ENCODE measurements at regions not wholly inside any gene's neighbourhood (a gene's known extent, or its start where the extent isn't known, plus 50 kb on each side); places are given as distances from the start of the nearest gene placed in this dataset.

DNA sequence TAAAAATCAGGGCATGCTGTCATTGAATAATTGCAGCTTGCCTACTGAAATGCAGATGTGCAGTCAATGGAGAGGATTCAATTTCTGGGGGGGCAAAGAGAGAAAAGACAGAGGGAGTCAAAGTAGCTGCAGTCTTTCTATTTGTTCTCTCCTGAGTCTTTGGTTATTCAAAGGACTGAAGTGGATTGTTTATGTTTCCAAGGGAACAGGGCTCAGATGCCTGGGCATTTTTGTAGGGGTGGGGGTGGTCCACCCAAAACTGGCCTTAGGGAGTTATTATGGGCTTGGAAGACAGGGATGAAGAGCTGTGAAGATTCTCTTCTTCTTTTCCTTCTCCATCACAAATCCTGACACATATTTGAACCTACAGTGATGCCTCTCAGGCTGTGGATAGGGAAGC, 408.8 kb upstream of the DAB1 start:
- H3K4me3 Mint-ChIP-seq, result no peak overlapping the region
- ATAC-seq (replicated peaks; ENCODE audit: extremely low read depth, poor library complexity, severe bottlenecking), result no peak
- no peak overlapping the region for H3K27ac Mint-ChIP-seq (ENCODE audit: low read depth)
- peaks cover 10% of the 10 kb centered on the region for H3K9me3 Mint-ChIP-seq
- DNase-seq (ENCODE audit: low spot score in 2 of 2), result no peak
- no peaks in the 10 kb centered on the region for H3K36me3 Mint-ChIP-seq (ENCODE audit: insufficient read depth)
- H3K4me1 Mint-ChIP-seq, result no peaks in the 10 kb centered on the region
- H3K27me3 Mint-ChIP-seq, result peaks cover 14% of the 10 kb centered on the region

- DNase-seq (ENCODE audit: low spot score in 2 of 2), result no peak
- H3K4me1 Mint-ChIP-seq, result no peaks in the 10 kb centered on the region
- H3K36me3 Mint-ChIP-seq (ENCODE audit: insufficient read depth), result no peaks in the 10 kb centered on the region
- H3K9me3 Mint-ChIP-seq, result peaks cover under 1% of the 10 kb centered on the region
- H3K27ac Mint-ChIP-seq (ENCODE audit: low read depth), result no peak overlapping the region
- no peak overlapping the region for H3K4me3 Mint-ChIP-seq
- peaks cover 6% of the 10 kb centered on the region for H3K27me3 Mint-ChIP-seq
- ATAC-seq (replicated peaks; ENCODE audit: extremely low read depth, poor library complexity, severe bottlenecking), result no peak
Measured at GRCh38 chr1:57831624-57832023, 407.8 kb upstream of the DAB1 start.

DNA sequence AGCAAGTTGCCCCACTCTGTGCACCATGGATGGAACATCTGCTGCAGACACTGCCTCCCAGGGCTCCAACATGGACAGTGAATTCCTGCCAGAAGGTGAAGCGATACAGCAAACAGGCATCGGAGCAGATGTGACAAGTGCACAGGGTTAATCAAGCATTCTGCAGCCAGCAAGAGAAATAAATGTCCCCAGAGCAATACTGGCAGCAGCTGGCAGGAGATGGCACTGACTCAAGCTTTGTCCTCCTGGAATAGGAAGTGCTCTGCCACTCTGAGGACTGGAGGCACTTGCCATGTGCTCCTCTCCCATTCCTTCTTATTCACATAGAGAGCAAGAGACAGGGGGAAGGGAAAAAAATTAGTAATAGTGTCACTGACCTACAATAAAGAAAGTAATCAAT, 402.7 kb upstream of the DAB1 start:
- Mint-ChIP-seq H3K9me3 (no peaks in the 10 kb centered on the region), H3K4me3 (no peak overlapping the region), H3K27me3 (peaks cover 11% of the 10 kb centered on the region), H3K27ac (ENCODE audit: low read depth) (no peak overlapping the region), H3K4me1 (no peaks in the 10 kb centered on the region), H3K36me3 (ENCODE audit: insufficient read depth) (no peaks in the 10 kb centered on the region)
- no peak for ATAC-seq (replicated peaks; ENCODE audit: extremely low read depth, poor library complexity, severe bottlenecking)
- DNase-seq (ENCODE audit: low spot score in 2 of 2), result no peak

DNA sequence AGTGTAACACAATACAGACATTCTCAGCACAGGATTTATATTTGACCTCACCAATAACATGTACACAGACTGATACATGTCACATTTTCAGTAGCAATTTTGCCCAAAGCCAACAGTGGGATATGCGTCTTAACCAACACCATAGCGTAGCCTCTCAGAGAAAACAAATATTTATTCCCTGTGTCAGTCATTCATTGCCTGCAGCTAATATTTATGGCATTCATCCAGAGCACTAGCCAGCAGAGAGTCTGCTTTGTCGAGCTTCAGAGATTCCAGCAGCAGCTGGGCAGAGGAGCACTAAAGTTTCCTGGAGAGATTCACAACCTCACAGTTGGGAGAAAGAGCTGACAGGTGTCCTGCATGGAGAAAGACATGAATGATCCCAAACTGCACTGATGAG, 400.7 kb upstream of the DAB1 start:
- no peak overlapping the region for H3K27ac Mint-ChIP-seq (ENCODE audit: low read depth)
- H3K9me3 Mint-ChIP-seq, result no peaks in the 10 kb centered on the region
- H3K27me3 Mint-ChIP-seq, result peaks cover 11% of the 10 kb centered on the region
- ATAC-seq (replicated peaks; ENCODE audit: extremely low read depth, poor library complexity, severe bottlenecking), result no peak
- no peak overlapping the region for H3K4me3 Mint-ChIP-seq
- H3K4me1 Mint-ChIP-seq, result no peaks in the 10 kb centered on the region
- DNase-seq (ENCODE audit: low spot score in 2 of 2), result no peak
- H3K36me3 Mint-ChIP-seq (ENCODE audit: insufficient read depth), result no peaks in the 10 kb centered on the region

- Mint-ChIP-seq H3K9me3 (no peaks in the 10 kb centered on the region), H3K4me3 (no peak overlapping the region), H3K27me3 (no peaks in the 10 kb centered on the region), H3K36me3 (ENCODE audit: insufficient read depth) (no peaks in the 10 kb centered on the region), H3K27ac (ENCODE audit: low read depth) (no peak overlapping the region), H3K4me1 (no peaks in the 10 kb centered on the region)
- no peak for DNase-seq (ENCODE audit: low spot score in 2 of 2)
- no peak for ATAC-seq (replicated peaks; ENCODE audit: extremely low read depth, poor library complexity, severe bottlenecking)
Measured at GRCh38 chr1:57820356-57821095, 396.7 kb upstream of the DAB1 start.

DNA sequence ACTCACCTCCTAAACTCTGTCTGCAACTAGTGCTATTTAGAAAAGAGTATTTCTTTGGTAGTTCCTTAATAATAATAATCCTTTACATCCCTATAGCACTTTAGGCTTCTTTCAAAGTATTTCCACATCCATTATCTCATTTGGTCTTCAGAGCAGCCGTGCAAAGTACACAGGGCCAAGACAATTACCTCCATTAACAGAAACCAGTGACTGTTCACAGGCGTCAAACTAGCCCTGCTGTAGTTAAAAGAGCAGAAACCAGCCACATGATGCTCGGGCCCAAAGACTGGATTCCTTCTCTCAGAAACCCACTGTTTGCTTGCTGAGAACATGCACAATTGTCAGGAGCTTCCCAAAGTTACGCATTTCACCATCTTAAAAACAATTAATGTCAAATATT, 396.0 kb upstream of the DAB1 start:
- no peak overlapping the region for H3K27ac Mint-ChIP-seq (ENCODE audit: low read depth)
- no peak overlapping the region for H3K4me3 Mint-ChIP-seq
- no peaks in the 10 kb centered on the region for H3K27me3 Mint-ChIP-seq
- no peak for ATAC-seq (replicated peaks; ENCODE audit: extremely low read depth, poor library complexity, severe bottlenecking)
- H3K4me1 Mint-ChIP-seq, result no peaks in the 10 kb centered on the region
- H3K9me3 Mint-ChIP-seq, result no peaks in the 10 kb centered on the region
- no peaks in the 10 kb centered on the region for H3K36me3 Mint-ChIP-seq (ENCODE audit: insufficient read depth)
- no peak for DNase-seq (ENCODE audit: low spot score in 2 of 2)

GRCh38 chr1:57803586-57803985, 379.7 kb upstream of the DAB1 start:
- Mint-ChIP-seq H3K4me1 (no peaks in the 10 kb centered on the region), H3K9me3 (peaks cover 16% of the 10 kb centered on the region), H3K27ac (ENCODE audit: low read depth) (no peak overlapping the region), H3K27me3 (no peaks in the 10 kb centered on the region), H3K4me3 (no peak overlapping the region), H3K36me3 (ENCODE audit: insufficient read depth) (no peaks in the 10 kb centered on the region)
- no peak for ATAC-seq (replicated peaks; ENCODE audit: extremely low read depth, poor library complexity, severe bottlenecking)
- DNase-seq (ENCODE audit: low spot score in 2 of 2), result no peak

DNA sequence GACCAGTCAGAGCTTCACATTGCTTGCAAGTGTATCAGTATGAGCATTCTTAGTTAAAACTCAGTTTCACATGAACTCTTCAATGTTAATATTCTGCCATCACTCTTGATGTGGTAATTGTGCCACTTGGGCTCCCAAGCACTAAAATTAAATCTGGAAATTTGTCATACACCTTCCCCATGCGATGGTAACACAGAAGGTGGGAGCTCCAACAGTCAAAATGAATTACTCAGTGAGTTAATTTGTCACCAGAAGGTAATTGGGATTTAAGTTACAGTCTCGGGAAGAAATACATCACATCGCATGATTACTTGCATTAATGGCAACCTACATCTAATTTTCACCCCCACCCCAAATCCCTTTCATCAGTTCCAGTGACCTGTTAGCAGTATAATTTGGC, 376.5 kb upstream of the DAB1 start:
- DNase-seq (ENCODE audit: low spot score in 2 of 2) (no peak), ATAC-seq (replicated peaks; ENCODE audit: extremely low read depth, poor library complexity, severe bottlenecking) (no peak)
- Mint-ChIP-seq H3K36me3 (ENCODE audit: insufficient read depth) (no peaks in the 10 kb centered on the region), H3K4me1 (no peaks in the 10 kb centered on the region), H3K9me3 (peaks cover 10% of the 10 kb centered on the region), H3K4me3 (no peak overlapping the region), H3K27me3 (peaks cover 14% of the 10 kb centered on the region), H3K27ac (ENCODE audit: low read depth) (no peak overlapping the region)

- no peak for DNase-seq (ENCODE audit: low spot score in 2 of 2)
- no peak for ATAC-seq (replicated peaks; ENCODE audit: extremely low read depth, poor library complexity, severe bottlenecking)
- Mint-ChIP-seq H3K4me1 (no peaks in the 10 kb centered on the region), H3K27me3 (peaks cover 14% of the 10 kb centered on the region), H3K27ac (ENCODE audit: low read depth) (no peak overlapping the region), H3K4me3 (no peak overlapping the region), H3K9me3 (peaks cover 10% of the 10 kb centered on the region), H3K36me3 (ENCODE audit: insufficient read depth) (no peaks in the 10 kb centered on the region)
Measured at GRCh38 chr1:57799490-57800115, 375.7 kb upstream of the DAB1 start.

DNA sequence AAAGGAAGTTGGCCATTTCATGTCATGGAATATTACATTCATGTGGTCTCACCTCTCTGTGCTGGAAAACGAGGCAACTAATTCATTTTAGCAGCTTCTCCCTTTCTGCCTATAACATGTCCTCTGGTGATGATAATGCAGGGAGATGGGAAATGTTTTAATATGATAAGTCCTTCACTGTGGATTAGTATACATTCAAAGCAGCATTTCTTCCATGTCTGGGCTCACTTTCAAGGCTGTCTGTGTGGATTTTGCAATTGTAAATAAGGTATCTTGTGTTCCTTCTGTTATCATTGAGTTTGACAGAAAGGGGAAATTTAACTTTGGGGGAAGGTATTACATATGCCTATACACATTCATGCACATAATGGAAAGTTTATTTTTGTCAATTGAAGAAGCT, 374.7 kb upstream of the DAB1 start:
- ATAC-seq (replicated peaks; ENCODE audit: extremely low read depth, poor library complexity, severe bottlenecking) (no peak), DNase-seq (ENCODE audit: low spot score in 2 of 2) (no peak)
- no peaks in the 10 kb centered on the region for H3K4me1 Mint-ChIP-seq
- H3K27me3 Mint-ChIP-seq, result peaks cover 14% of the 10 kb centered on the region
- no peak overlapping the region for H3K4me3 Mint-ChIP-seq
- H3K9me3 Mint-ChIP-seq, result peaks cover 16% of the 10 kb centered on the region
- no peak overlapping the region for H3K27ac Mint-ChIP-seq (ENCODE audit: low read depth)
- H3K36me3 Mint-ChIP-seq (ENCODE audit: insufficient read depth), result no peaks in the 10 kb centered on the region

DNA sequence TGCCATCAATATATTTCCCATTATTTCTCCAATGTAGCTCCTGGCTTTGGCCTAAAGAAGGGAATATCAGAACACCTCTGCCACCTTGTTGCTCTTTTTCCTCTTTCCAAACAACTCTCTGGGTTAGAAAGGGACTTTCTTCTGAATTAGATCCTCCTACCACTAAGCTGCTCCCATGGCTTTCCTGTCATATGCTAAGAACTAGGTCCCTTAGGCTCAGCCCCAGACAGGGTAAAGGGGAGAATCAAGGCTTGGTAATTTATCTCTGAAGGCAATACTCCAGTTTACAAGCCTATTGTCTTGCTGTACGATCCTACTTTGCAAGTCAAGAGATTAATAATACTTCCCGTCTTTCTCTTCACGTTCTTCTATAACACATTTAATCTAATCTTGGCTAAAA, 373.2 kb upstream of the DAB1 start:
- Mint-ChIP-seq H3K36me3 (ENCODE audit: insufficient read depth) (no peaks in the 10 kb centered on the region), H3K4me3 (no peak overlapping the region)
- no peak for ATAC-seq (replicated peaks; ENCODE audit: extremely low read depth, poor library complexity, severe bottlenecking)

GRCh38 chr1:57796616-57797015, 372.8 kb upstream of the DAB1 start:
- no peak overlapping the region for H3K4me3 Mint-ChIP-seq
- ATAC-seq (replicated peaks; ENCODE audit: extremely low read depth, poor library complexity, severe bottlenecking), result no peak
- peaks cover 16% of the 10 kb centered on the region for H3K9me3 Mint-ChIP-seq
- no peak for DNase-seq (ENCODE audit: low spot score in 2 of 2)
- peaks cover 14% of the 10 kb centered on the region for H3K27me3 Mint-ChIP-seq
- H3K4me1 Mint-ChIP-seq, result no peaks in the 10 kb centered on the region
- no peaks in the 10 kb centered on the region for H3K36me3 Mint-ChIP-seq (ENCODE audit: insufficient read depth)
- no peak overlapping the region for H3K27ac Mint-ChIP-seq (ENCODE audit: low read depth)

More for the DNA sequence above, 373.2 kb upstream of the DAB1 start:
- no peaks in the 10 kb centered on the region for H3K4me1 Mint-ChIP-seq
- no peak overlapping the region for H3K27ac Mint-ChIP-seq (ENCODE audit: low read depth)
- H3K27me3 Mint-ChIP-seq, result peaks cover 14% of the 10 kb centered on the region
- no peak for DNase-seq (ENCODE audit: low spot score in 2 of 2)
- H3K9me3 Mint-ChIP-seq, result peaks cover 16% of the 10 kb centered on the region

DNA sequence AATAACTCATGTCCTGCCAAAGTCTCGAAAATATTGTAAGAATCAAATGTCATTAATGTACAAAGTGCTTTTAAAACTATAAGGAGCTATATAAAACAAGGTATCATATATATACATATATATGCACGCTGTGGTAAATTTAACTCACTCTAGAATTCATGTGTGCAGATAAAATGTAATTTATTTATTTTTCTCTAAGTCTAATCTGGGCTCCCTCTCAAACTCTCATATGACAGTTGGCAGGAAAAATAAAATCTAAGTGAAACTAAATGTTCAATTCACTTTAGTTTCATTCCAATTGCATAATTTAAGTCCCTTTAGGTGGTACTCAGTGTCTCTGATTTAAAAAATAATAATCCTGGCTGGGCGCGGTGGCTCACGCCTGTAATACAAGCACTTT, 372.0 kb upstream of the DAB1 start:
- Mint-ChIP-seq H3K4me3 (no peak overlapping the region), H3K4me1 (no peaks in the 10 kb centered on the region), H3K9me3 (peaks cover 16% of the 10 kb centered on the region), H3K27me3 (peaks cover 14% of the 10 kb centered on the region), H3K27ac (ENCODE audit: low read depth) (no peak overlapping the region), H3K36me3 (ENCODE audit: insufficient read depth) (no peaks in the 10 kb centered on the region)
- ATAC-seq (replicated peaks; ENCODE audit: extremely low read depth, poor library complexity, severe bottlenecking) (no peak), DNase-seq (ENCODE audit: low spot score in 2 of 2) (no peak)

Data from central memory CD8-positive, alpha-beta T cell (primary cell).